Superior temporal gyrus (tissue), 1 donor: ENCODE measurements at regions not wholly inside any gene's neighbourhood (a gene's known extent, or its start where the extent isn't known, plus 50 kb on each side); places are given as distances from the start of the nearest gene placed in this dataset.
A peak's percentile ranks its signal among the peaks of the same experiment; 100 is the strongest.

ENCODE experiments used
- DNase-seq: peaks from one replicate; pipeline ENCODE4 v3.0.0-alpha.2; 2016; ENCODE audit errors: extremely low spot score

GRCh38 chr2:23198316-23199114, 186.5 kb upstream of the KLHL29 start:
- DNase-seq, result no peak

GRCh38 chr2:23199115-23199918, 185.7 kb upstream of the KLHL29 start:
- DNase-seq, result no peak

GRCh38 chr2:23200068-23200786, 184.8 kb upstream of the KLHL29 start:
- DNase-seq, result no peak

- no peak for DNase-seq
Observed at GRCh38 chr2:23200787-23201114, 184.2 kb upstream of the KLHL29 start.

- DNase-seq, result no peak
Observed at GRCh38 chr2:23203383-23203782, 181.6 kb upstream of the KLHL29 start.

- DNase-seq, result no peak
Observed at GRCh38 chr2:23204685-23205242, 180.2 kb upstream of the KLHL29 start.

- DNase-seq, result no peak
Observed at GRCh38 chr2:23206650-23207049, 178.3 kb upstream of the KLHL29 start.

- DNase-seq, result peak; percentile 29
Observed at GRCh38 chr2:23207871-23208270, 177.1 kb upstream of the KLHL29 start.

GRCh38 chr2:23208339-23208738, 176.6 kb upstream of the KLHL29 start:
- DNase-seq, result no peak

- no peak for DNase-seq
Observed at GRCh38 chr2:23209059-23209458, 175.9 kb upstream of the KLHL29 start.

- DNase-seq, result no peak
Observed at GRCh38 chr2:23211987-23212583, 172.9 kb upstream of the KLHL29 start.

- no peak for DNase-seq
Observed at GRCh38 chr2:23213196-23213595, 171.8 kb upstream of the KLHL29 start.

- no peak for DNase-seq
Observed at GRCh38 chr2:23215016-23215415, 170.0 kb upstream of the KLHL29 start.

GRCh38 chr2:23219666-23220065, 165.3 kb upstream of the KLHL29 start:
- DNase-seq, result no peak

GRCh38 chr2:23220513-23221094, 164.4 kb upstream of the KLHL29 start:
- no peak for DNase-seq

GRCh38 chr2:23221236-23221635, 163.7 kb upstream of the KLHL29 start:
- DNase-seq, result no peak

GRCh38 chr2:23221901-23222300, 163.1 kb upstream of the KLHL29 start:
- no peak for DNase-seq

GRCh38 chr2:23230885-23231284, 154.1 kb upstream of the KLHL29 start:
- DNase-seq, result no peak

- no peak for DNase-seq
Observed at GRCh38 chr2:23231865-23232264, 153.1 kb upstream of the KLHL29 start.

GRCh38 chr2:23235292-23235691, 149.7 kb upstream of the KLHL29 start:
- peak; percentile 13 for DNase-seq

GRCh38 chr2:23235736-23236135, 149.2 kb upstream of the KLHL29 start:
- no peak for DNase-seq
